ENCODE measurements at regions not wholly inside any gene's neighbourhood (a gene's known extent, or its start where the extent isn't known, plus 50 kb on each side); places are given as distances from the start of the nearest gene placed in this dataset.

GRCh38 chr10:24119896-24120295 is 89.0 kb upstream of the KIAA1217 start:
- TF ChIP-seq CTCF (IDR thresholded peaks at IDR 0.05) (no peak), POLR2A (IDR thresholded peaks at IDR 0.05) (no peak)

All from sigmoid colon (tissue), 3 donors.